CD14-positive monocyte (primary cell): ENCODE measurements at regions not wholly inside any gene's neighbourhood (a gene's known extent, or its start where the extent isn't known, plus 50 kb on each side); places are given as distances from the start of the nearest gene placed in this dataset.

Experiments
- DNase-seq, 3 donors: peaks; one replicate each; pipeline ENCODE4 v3.0.0-alpha.2; 2011 to 2022
- H2AFZ ChIP-seq: 2 replicates; pipeline ENCODE4 v1.6.0; 2012; ENCODE audit warnings: mild to moderate bottlenecking, low read depth, low read length, inconsistent platforms; ENCODE audit not compliant: insufficient read depth, poor library complexity, severe bottlenecking
- H3K27ac ChIP-seq, 2 donors: 1 replicate in 1 of 2; 2 replicates in 1 of 2; pipeline ENCODE4 v1.5.1; 2012 to 2013; ENCODE audit warnings: low read length in 2 of 2, control low read depth in 1 of 2, inconsistent platforms in 1 of 2, low read depth in 1 of 2, mild to moderate bottlenecking in 1 of 2
- H3K27me3 ChIP-seq, 2 donors: one replicate each; pipeline versions ENCODE4 v1.6.0 to v1.6.1; 2011 to 2013; ENCODE audit warnings: low read length in 2 of 2; ENCODE audit not compliant: control insufficient read depth in 2 of 2, insufficient read depth in 2 of 2
- H3K36me3 ChIP-seq, 2 donors: replicated peaks in 1 of 2; 1 replicate in 1 of 2; 2 replicates in 1 of 2; pipeline versions ENCODE4 v1.5.1 to v1.6.1; 2012 to 2013; ENCODE audit warnings: low read length in 2 of 2, control low read depth in 1 of 2, inconsistent platforms in 1 of 2, mild to moderate bottlenecking in 1 of 2; ENCODE audit not compliant: insufficient read depth in 2 of 2, control insufficient read depth in 1 of 2
- H3K4me1 ChIP-seq, 2 donors: 1 replicate in 1 of 2; 2 replicates in 1 of 2; pipeline versions ENCODE4 v1.5.1 to v1.6.1; 2012 to 2013; ENCODE audit warnings: low read length in 2 of 2, control low read depth in 1 of 2, inconsistent platforms in 1 of 2, mild to moderate bottlenecking in 1 of 2, moderate library complexity in 1 of 2; ENCODE audit not compliant: insufficient read depth in 2 of 2, control insufficient read depth in 1 of 2
- H3K4me2 ChIP-seq: replicated peaks from 2 replicates; pipeline ENCODE3; 2012; ENCODE audit warnings: low read length, moderate library complexity, mild to moderate bottlenecking; ENCODE audit not compliant: poor library complexity, severe bottlenecking; ENCODE audit errors: extremely low read depth
- H3K4me3 ChIP-seq, 3 experiments: fragments of 200-600 bp in 1 of 3; sonication (generic) in 1 of 3; replicated peaks in 1 of 3; 1 replicate in 2 of 3; 2 replicates in 1 of 3; pipeline ENCODE4 v1.5.1; 2011 to 2013; ENCODE audit warnings: low read length in 3 of 3, mild to moderate bottlenecking in 3 of 3, control low read depth in 2 of 3, low read depth in 2 of 3, inconsistent platforms in 1 of 3, moderate library complexity in 1 of 3
- H3K79me2 ChIP-seq: 2 replicates; pipeline ENCODE4 v1.6.0; 2012; ENCODE audit warnings: mild to moderate bottlenecking, control low read depth, inconsistent platforms, low read length, moderate library complexity; ENCODE audit not compliant: insufficient read depth
- H3K9ac ChIP-seq: 2 replicates; pipeline ENCODE4 v1.6.0; 2017; ENCODE audit warnings: low read length, mild to moderate bottlenecking; ENCODE audit not compliant: insufficient read depth, poor library complexity, severe bottlenecking
- H3K9me3 ChIP-seq, 2 donors: replicated peaks in 1 of 2; 1 replicate in 1 of 2; 2 replicates in 1 of 2; pipeline versions ENCODE4 v1.5.1 to v1.6.1; 2012 to 2013; ENCODE audit warnings: low read length in 2 of 2, control low read depth in 1 of 2; ENCODE audit not compliant: control insufficient read depth in 1 of 2, insufficient read depth in 1 of 2
- H4K20me1 ChIP-seq: 2 replicates; pipeline ENCODE4 v1.6.0; 2012; ENCODE audit warnings: mild to moderate bottlenecking, low read length, control low read depth, moderate library complexity; ENCODE audit not compliant: insufficient read depth
- H3K27ac Mint-ChIP-seq, 7 donors: one replicate each; pipeline ENCODE4 v1.8.0; 2020; ENCODE audit warnings: mild to moderate bottlenecking in 7 of 7, mixed read lengths in 7 of 7, moderate library complexity in 6 of 7, inconsistent platforms in 2 of 7
- H3K27me3 Mint-ChIP-seq, 3 donors: one replicate each; pipeline ENCODE4 v1.8.0; 2021 to 2022; ENCODE audit warnings: low read depth in 3 of 3, mild to moderate bottlenecking in 3 of 3, mixed read lengths in 3 of 3, moderate library complexity in 3 of 3, inconsistent platforms in 1 of 3
- H3K36me3 Mint-ChIP-seq, 2 donors: one replicate each; pipeline ENCODE4 v1.8.0; 2020; ENCODE audit warnings: mixed read lengths in 2 of 2, inconsistent platforms in 1 of 2, mild to moderate bottlenecking in 1 of 2
- H3K4me1 Mint-ChIP-seq: one replicate; pipeline ENCODE4 v1.8.0; 2020; ENCODE audit warnings: mild to moderate bottlenecking, mixed read lengths
- H3K4me3 Mint-ChIP-seq, 2 donors: one replicate each; pipeline ENCODE4 v1.8.0; 2020; ENCODE audit warnings: mild to moderate bottlenecking in 2 of 2, mixed read lengths in 2 of 2, moderate library complexity in 1 of 2
- H3K9me3 Mint-ChIP-seq, 7 donors: one replicate each; pipeline ENCODE4 v1.8.0; 2020 to 2022; ENCODE audit warnings: mixed read lengths in 7 of 7, mild to moderate bottlenecking in 6 of 7, moderate library complexity in 6 of 7, inconsistent platforms in 2 of 7
- CTCF ChIP-seq: fragments of 200-600 bp; IDR thresholded peaks from one replicate; pipeline ENCODE4 v1.8.0; 2022; ENCODE audit warnings: antibody characterized with exemption, mild to moderate bottlenecking
- WGBS: methylation state at CpG from one replicate; pipeline ENCODE4 v1.1.5; 2013; ENCODE audit warnings: missing lambda C conversion rate; ENCODE audit not compliant: insufficient coverage; 5-methylcytosine and 5-hydroxymethylcytosine counted together
- intact Hi-C, 2 donors: fragments of 100-400 bp; cut with micrococcal nuclease; formaldehyde crosslinking; loops; one replicate each; pipeline versions ENCODE4 v1.15.0 to v1.15.1; 2023

- Mint-ChIP-seq H3K36me3 (no peaks in the 10 kb centered on the region), H3K27ac (no peak overlapping the region), H3K4me3 (no peak overlapping the region), H3K9me3 (peaks cover 0 to 10% (median 0%) of the 10 kb centered on the region in 7 donors), H3K4me1 (no peaks in the 10 kb centered on the region), H3K27me3 (no peaks in the 10 kb centered on the region)
- DNase-seq, result no peak
- Histone ChIP-seq H3K79me2 (no peaks in the 10 kb centered on the region), H3K36me3 (no peaks in the 10 kb centered on the region), H2AFZ (no peak overlapping the region), H3K27me3 (no peaks in the 10 kb centered on the region), H3K4me3 (no peak overlapping the region), H3K27ac (no peak overlapping the region), H3K4me1 (no peaks in the 10 kb centered on the region), H4K20me1 (no peaks in the 10 kb centered on the region), H3K9me3 (peaks cover 0 to 7% of the 10 kb centered on the region in 2 donors), H3K9ac (no peak overlapping the region), H3K4me2 (no peak overlapping the region)
- intact Hi-C loops, result no loop called here
- 89% methylated on average over 5 of the region's 5 CpGs for WGBS
- no peak for TF ChIP-seq CTCF
Measured at GRCh38 chr9:29969408-29969807, 2396.1 kb upstream of the C9orf72 start.

GRCh38 chr9:29969856-29970647 is 2396.8 kb upstream of the C9orf72 start:
- H3K9me3 Mint-ChIP-seq, result peaks cover 0 to 10% (median 0%) of the 10 kb centered on the region in 7 donors
- Histone ChIP-seq H3K4me2 (no peak overlapping the region), H3K9me3 (peaks cover 0 to 7% of the 10 kb centered on the region in 2 donors), H3K4me1 (no peaks in the 10 kb centered on the region), H3K36me3 (no peaks in the 10 kb centered on the region), H3K79me2 (no peaks in the 10 kb centered on the region), H3K27ac (no peak overlapping the region), H3K27me3 (no peaks in the 10 kb centered on the region), H3K9ac (no peak overlapping the region), H3K4me3 (no peak overlapping the region), H2AFZ (no peak overlapping the region), H4K20me1 (no peaks in the 10 kb centered on the region)
- WGBS, result 97% methylated on average over 10 of the region's 15 CpGs
- no peaks in the 10 kb centered on the region for H3K4me1 Mint-ChIP-seq
- no peak overlapping the region for H3K4me3 Mint-ChIP-seq
- H3K36me3 Mint-ChIP-seq, result no peaks in the 10 kb centered on the region
- intact Hi-C loops, result no loop called here
- H3K27ac Mint-ChIP-seq, result no peak overlapping the region
- H3K27me3 Mint-ChIP-seq, result no peaks in the 10 kb centered on the region
- no peak for TF ChIP-seq CTCF
- DNase-seq, result no peak
